OCI-M1 (cell line): ENCODE measurements at regions not wholly inside any gene's neighbourhood (a gene's known extent, or its start where the extent isn't known, plus 50 kb on each side); places are given as distances from the start of the nearest gene placed in this dataset.
A peak's percentile ranks its signal among the peaks of the same experiment; 100 is the strongest.
"Not testable (repeated sequence)": the region's sequence is repeated elsewhere in the genome, so short reads cannot be mapped to it uniquely, and the experiment has no call there.

Experiments used
- DNase-seq: peaks from one replicate; lab custom pipeline; 2025; lab: John Stamatoyannopoulos, UW

DNA sequence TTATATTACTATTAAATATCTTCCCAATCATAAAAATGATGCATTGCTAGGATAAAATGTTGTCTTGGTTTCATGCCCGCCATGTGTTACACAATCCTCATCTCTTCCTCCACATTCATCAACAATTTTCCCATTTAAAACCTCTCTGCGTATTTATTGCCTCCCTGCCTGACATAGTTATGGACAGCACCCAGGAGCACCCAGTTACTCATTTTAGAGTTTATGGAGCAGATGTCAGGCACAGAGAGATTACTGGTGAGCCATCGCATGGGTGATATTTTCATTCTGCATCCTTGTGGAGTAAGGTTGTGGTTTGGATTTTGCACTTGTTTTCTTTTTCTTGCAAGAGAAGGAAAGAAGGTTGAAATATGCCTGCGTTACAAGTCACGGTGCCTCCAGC, 116.7 kb upstream of the NPAS2 start:
- no peak for DNase-seq

DNA sequence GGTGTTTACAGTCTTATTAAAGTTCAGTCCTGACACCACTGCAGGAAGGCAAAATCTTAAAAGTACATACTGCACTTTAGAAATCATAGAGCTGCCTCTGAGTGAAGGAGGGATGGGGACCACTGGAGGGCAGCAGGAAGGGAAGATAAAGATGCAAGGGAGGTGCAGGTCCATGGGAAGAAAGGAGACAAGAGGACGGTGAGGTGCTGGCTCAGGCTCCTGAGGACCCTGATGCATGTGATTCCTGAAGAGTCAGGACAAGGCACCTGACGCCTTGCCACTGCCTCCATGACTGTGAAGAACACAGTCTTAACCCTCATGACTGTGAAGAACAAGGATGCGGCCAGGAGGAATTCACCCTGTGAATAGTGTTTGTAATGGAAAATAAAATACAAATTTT, 116.2 kb upstream of the NPAS2 start:
- DNase-seq, result no peak

DNA sequence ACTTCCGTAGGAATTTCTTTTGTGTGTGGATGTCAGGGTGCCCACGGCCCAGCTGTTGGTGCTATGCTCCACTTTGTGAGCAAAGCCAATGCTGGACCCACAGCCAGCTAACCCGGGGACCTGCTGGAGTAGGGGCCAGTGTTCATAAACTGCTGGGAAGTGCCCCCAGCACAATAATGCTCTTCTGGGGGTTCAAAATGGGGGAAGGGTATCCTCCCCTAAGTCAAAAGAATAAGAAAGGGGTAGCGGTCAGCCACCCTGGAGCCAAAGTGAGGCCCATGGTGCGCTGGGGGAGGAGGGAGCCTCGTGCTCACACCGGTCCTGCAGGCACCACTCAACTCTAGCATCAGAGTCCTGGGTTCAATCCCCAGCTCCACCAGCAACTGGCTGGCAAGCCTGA, 115.8 kb upstream of the NPAS2 start:
- DNase-seq, result no peak

DNA sequence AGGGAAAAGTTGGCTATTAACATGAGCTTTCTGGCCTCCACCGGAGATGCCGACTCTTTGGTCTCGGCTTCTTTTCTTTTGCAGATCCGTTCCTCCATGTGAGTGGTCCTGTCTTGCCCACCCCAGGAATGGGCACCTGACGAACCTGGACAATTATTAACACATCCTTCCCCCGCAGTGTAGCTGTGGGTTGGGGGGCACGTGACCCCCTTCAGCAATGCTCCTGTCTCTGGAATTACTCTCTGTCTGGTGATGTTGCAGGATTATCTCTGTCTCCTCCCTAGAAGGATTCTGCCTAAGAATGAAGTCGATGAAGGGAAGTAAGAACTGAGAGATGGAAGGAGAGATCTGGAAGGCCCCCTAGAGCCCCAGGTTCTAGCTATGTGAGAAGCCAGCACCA, 115.2 kb upstream of the NPAS2 start:
- no peak for DNase-seq

DNA sequence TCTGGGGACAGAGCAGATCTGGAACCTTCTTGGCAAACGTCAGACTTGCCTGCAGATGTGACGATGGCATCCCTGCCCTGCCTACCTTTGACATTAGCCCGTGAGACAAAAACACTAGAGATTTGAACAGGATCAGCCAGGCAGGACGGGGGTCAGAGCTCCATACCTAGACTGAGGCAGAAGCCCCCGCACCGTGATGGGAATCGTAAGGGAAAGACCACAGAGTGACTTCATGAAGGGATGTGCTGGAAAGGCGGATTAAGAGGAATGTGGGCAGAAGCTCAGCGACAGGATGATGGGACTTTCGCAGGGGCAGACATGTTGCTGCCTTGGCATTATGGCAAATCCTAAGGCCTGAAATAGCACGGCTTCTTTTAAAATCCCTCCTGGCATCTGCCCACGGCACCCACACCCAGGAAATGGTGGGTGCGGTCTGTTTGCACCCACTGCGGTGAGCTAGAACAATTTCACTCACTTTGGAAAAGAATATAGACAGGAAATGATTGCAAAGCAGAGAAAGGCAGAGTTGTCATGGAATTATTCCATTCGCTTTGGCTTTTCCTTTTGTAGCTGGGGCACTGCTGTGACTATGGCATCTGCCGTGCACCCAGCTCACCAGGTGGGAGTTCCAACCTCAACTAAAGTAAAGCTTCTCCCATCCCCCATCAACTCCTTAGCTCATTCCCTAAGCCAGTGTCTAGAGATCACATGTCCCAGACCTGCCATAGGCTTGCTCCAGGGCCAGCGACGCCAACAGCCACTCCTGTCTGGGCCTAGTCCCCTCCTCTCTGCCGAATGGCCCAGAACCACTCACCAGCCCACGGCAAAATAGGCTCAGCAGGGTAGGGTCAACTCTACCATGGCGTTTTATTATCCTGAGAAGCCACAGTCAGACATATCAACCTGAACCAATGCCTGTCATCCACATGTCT, 112.7 kb upstream of the NPAS2 start:
- no peak for DNase-seq

DNA sequence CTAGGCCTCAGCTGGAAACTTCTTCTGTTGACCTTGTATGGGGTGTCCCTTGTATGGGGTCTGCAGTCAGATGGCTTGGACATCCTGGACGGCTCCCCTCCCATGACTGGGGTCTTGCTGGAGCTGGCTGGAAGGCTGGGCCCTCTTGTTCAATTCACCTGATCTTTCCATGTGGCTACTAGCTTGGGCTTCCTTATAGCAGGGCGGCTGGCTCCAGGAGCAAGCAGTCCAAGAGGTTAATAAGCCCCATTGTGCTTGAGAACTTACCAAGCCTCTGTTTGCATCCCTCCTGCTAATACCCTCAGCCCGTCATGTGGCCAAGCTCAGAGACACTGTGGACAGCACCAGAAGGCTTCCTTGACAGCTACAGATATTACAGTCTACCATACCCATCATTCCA, 111.6 kb upstream of the NPAS2 start:
- no peak for DNase-seq

DNA sequence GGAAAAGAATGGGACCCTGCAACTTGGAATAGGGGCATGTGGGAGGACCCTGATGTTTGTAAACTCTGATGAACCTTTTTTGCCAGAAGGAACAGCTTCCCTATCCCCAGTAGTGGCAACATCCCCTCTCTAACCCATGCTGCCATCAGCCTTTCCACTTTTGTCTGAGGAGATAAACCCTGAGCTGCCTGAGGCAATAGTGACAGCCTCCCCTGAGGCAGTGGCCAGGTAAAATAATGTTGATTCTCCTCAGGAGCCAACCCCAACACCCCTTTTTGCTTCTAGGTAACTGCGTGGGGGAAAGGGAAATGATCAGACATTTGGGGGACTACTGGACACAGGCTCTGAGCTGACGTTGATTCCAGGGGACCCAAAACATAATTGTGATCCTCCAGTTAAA, 106.8 kb upstream of the NPAS2 start:
- DNase-seq, result no peak

DNA sequence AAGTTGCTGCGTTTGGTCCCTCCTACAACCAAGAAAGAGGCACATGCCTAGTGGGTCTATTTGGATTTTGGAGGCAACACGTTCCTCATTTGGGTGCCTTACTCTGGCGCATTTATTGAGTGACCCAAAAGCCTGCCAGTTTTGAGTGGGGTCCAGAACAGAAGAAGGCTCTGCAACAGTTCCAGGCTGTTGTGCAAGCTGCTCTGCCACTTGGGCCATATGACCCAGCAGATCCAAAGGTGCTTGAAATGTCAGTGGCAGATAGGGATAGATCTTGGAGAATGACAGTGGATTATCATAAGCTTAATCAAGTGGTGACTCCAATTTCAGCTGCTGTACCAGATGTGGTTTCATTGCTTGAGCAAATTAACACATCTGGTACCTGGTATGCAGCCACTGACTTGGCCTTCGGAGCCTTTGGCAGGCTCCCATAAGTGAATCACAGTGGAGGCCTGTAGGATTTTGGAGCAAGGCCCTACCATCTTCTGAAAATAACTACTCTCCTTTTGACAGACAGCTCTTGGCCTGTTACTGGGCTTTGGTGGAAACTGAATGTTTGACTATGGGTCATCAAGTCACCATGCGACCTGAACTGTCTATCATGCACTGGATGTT, 105.4 kb upstream of the NPAS2 start:
- not testable (repeated sequence) for DNase-seq

DNA sequence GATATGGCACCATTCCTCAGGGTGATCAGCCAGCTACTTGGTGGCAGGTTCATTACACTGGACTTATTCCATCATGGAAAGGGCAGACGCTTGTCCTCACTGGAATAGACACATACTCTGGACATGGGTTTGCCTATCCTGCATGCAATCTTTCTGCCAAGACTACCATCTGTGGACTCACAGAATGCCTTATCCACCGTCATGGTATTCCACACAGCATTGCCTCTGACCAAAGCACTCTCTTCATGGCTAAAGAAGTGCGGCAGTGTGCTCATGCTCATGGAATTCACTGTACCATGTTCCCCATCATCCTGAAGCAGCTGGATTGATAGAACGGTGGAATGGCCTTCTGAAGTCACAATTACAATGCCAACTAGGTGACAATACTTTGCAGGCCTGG, 104.1 kb upstream of the NPAS2 start:
- not testable (repeated sequence) for DNase-seq

DNA sequence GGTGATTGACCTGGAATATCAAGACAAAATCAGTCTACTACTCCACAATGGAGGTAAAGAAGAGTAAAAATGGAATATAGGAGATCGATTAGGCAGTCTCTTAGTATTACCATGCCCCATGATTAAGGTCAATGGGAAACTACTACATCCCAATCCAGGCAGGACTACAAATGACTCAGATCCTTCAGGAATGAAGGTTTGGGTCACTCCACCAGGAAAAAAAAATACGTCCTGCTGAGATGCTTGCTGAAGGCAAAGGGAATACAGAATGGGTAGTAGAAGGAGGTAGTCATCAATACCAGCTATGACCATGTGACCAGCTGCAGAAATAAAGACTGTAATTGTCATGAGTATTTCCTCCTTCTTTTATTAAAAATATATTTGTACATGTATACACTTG, 103.4 kb upstream of the NPAS2 start:
- no peak for DNase-seq

DNA sequence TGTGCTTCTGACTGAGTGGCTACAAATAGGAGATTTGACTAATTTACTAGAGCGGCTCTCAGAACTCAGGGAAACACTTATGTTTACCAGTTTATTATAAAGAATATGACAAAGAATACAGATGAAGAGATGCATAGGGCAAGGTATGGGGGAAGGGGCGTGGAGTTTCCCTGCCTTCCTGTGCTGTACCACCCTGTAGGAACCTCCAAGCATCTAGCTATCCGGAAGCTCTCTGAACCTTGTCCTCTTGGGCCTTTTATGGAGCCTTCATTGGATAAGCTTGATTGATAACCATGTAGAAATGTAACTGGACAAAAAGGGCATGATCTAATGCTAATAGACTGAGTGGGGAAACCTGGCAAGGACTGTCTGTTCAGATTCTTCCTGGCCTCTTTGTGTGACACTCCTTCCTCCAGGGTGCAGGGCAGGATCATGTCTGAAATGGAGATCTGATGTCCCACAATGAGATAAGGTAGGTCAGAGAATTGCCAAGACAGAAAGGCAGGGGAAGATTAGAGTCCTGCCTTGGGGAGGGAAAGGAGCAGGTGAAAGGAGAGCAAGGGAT, 101.8 kb upstream of the NPAS2 start:
- no peak for DNase-seq

DNA sequence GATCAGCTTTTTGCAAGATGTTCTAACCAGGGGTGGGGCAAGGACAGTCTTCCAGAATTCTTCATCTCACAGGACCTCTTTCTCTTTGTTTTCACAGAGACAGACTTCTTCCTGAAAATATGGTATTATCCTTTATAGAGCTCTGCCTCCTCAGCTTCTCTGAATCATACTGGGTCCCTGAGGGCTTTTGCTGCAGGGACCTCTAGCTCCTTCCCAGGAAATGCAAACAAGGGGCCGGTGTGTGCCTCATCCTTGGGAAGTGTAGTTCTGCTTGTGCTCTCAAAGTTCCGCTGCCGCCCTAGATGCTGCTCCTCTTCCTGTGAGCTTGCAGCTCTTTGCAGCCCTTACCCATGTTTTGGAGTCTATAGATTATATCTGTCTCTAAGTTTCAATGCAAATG, 99.5 kb upstream of the NPAS2 start:
- no peak for DNase-seq

DNA sequence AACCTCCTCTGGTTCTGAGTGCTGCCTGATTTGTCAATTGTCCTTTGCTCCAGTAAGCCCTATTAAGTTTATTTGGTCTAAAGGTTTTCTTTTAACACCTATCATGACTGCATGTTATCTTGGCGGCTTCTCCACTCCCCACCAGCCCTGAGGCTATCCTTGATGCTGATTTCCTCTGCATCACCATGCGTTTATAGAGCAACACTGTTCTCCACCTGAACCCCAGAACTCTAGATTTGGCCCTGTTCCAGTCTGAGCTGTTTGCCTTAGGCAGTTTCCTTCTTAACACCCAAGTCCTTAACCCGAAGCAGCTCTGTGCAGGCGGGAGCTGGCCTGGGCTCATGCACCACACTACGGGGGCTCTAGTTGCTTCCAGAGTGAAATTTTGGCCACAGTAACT, 98.2 kb upstream of the NPAS2 start:
- no peak for DNase-seq

DNA sequence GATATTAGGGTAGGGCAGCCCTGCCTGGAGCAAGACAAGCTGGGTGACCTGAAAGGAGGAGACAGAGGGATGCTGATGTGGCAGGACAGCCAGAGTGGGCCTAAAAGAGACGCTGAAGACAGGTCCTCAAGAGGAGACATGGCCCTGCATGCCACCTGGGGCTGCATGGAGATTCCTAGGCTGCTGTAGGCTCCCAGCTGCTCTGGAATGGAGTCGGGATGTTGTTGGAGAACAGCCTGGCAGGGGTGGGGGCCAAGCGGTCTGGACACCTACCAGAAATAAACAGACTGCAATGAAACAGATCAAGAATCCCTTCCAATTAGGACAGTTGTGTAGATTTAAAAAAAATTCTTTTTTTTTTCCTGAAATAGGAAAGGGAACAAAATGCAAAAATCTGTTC, 97.8 kb upstream of the NPAS2 start:
- no peak for DNase-seq

DNA sequence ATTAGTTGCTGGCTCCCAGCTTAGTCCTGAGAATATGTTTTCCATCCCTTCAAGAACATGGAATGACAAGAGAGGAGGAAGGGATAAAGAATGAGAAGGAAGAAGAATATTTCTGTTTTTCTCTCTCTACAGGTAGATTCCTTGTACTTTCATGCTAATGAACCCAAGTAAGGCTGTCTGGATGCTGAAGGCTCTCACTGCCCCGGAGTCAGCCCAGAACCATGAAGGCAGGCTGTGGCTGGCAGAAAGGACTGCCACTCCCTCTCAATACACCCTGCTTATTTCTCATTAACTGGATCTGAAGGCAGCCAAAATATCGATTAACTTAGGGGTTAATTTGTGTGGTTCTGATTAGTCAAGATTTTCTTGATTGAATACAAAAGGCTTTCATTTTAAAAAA, 93.1 kb upstream of the NPAS2 start:
- no peak for DNase-seq

DNA sequence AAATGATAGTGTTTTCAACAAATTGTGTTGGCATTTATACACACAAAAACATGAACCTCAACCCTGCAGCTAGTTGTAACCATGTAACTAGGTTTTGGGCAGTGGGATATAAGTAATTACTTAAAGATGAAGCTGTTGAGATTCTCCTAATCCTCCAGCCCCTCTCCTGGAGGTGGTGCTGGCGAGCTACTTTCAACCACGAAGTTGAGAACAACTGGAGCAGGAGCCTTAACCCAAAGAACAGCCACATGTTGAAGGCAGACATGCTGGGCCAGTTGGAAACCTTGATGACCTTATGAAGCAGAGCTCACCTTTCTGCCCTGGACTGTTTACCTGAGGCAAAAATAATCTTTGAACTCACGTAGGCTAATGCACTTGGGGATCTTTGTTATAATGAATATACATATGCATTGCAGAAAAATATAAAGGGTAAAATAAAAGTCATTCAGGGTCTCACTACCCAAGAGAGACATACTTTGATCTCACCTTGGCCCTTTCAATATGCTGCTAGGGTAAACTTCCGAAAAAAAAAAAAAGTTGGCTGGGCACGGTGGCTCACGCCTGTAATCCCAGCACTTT, 89.6 kb upstream of the NPAS2 start:
- DNase-seq, result peak; percentile 55

DNA sequence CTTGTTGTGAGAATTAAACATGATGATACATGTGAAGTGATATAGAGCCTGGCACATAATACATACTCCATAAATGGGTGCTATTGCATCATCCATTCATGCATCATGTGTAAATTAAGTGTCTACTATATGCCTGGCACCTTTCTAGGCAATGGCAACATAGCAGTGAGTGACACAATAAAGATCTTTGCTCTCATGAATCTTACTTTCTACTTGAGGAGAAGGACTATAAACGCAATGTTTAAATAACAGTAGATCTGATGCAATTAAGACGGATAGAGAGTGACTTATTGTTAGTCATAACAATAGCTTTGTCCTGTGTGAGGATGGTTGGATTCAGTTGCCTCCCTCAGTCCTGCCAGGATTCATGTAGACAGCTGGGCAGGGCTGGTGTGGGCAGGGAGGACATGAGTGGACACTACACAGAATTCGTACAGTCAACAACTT, 88.4 kb upstream of the NPAS2 start:
- no peak for DNase-seq

DNA sequence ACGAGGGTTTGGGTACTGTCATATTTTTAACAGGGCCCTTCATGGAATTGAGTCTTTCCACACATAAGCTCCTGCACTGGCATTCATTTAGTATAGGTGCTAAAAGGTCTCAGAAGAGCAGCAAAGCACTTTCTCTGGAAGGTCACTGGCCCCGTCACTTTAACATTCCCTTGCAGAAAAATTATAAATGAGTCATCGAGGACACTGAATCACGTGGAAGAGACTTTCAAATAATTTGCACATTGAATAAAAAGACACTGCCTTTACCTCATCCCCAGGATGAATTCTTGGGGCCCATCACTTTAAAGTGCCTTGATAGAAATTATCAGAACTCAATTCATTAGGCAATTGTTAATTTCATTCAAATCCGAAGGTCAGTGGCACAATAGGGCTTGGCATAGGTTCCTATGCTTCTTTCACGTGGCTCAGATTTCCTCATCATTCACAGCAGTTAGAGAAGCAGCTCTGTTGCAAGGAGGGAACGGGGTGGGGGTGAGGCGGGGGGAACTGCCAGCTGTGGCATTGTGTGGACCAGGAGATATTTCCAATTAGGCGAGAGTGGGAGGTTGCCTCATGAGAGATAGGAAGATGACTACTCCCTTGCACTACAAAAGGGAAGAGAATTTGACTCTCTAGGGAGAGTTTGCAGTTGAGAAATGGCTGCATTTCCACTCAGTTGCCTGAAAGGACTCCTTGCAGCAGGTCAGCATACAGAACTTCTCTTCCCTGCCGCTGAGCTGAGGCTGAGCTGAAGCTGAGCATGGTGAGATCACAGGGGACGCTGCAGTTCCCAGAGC, 86.3 kb upstream of the NPAS2 start:
- no peak for DNase-seq

DNA sequence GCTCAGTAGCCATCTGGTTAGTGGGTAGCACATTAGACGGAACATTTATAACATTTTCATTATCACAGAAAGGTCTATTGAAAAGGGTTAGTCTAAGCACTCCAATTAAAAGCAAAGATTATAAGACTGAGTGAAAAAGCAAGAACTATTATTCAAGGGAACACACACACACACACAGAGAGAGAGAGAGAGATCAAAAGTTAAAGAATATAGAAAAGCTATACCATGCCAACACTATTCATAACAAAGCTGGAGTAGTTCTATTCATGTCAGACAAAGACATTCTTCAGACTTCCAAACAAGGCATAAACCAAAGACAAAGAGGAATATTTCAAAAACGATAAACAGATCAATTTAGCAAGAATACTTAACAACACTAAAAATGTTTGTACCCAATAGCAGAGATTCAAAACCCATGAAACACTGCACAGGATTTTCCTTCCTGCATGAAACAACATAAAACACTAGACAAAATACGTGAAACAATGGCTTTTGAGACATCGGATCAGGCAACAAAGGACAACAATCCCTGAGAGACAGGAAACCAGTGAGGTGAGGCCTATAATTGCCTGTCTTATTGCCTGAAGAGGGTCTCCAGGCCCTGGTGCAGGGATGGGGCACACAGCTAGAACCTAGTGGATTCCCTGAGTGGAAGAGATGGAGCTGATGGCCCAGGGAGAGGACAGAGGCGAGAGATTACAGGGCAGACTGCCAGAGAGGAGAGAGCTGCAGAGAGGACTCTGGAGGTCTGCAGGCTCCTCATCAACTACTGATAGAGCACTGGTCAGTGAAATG, 83.6 kb upstream of the NPAS2 start:
- DNase-seq, result no peak

DNA sequence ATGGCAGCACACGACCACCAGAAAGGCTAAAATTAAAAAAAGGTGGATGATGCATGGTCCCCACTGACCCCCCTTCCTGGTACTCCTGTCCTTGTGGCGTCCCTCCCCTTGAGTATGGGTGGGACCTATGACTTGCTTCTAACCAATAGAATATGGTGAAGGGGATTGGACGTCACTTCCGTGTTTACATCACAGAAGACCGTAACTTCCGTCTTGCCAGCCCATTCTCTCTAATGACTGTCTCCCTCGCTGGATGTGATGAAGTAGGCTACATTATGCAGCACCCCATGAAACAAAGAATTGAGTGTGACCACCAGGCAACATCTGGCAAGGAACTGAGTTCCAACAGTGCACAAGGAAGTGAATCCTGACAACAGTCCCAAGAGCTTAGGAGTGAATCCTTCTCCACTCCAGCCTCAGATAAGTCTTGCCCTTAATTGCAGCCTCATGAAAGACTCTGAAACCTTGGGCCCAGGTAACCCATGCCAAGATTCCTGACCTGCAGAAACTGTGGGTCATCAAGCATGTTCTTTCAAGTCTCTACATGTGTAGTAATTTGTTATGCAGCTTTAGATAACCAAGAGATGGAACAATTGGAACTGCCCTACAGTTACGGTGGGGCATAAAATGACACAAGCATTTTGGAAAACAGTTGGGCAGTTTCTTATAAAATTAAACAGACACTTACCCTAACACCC, 80.1 kb upstream of the NPAS2 start:
- no peak for DNase-seq

DNA sequence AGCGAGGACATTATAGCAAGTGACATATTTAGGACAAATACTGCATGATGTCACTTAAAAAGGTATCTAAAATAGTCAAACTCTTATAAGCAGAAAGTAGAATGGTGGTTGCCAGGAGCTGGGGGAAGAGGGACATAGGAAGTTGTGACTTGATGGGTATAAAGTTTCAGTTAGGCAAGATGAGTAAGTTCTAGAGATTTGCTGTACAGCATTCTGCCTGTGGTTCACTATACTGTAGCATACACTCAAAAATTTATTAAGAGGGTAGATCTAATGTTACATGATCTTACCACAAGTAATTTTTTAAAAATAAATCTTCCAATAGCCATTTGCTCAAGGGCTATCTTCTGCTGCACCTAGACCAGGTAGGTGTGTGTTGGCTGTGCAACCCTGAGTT, 78.1 kb upstream of the NPAS2 start:
- DNase-seq, result no peak
